Sigmoid colon (tissue), 6 donors: ENCODE measurements at regions not wholly inside any gene's neighbourhood (a gene's known extent, or its start where the extent isn't known, plus 50 kb on each side); places are given as distances from the start of the nearest gene placed in this dataset.

Source experiments
- DNase-seq: peaks from one replicate; pipeline ENCODE4 v3.0.0-alpha.2; 2019
- H3K27ac ChIP-seq, 4 donors: fragments of 200-600 bp; sonication (generic); one replicate each; pipeline ENCODE4 v1.5.1; 2016 to 2019; ENCODE audit warnings: mild to moderate bottlenecking in 1 of 4
- H3K27me3 ChIP-seq, 3 donors: fragments of 200-600 bp; sonication (generic); one replicate each; pipeline ENCODE4 v1.5.1; 2019; ENCODE audit warnings: mild to moderate bottlenecking in 1 of 3
- H3K36me3 ChIP-seq, 4 donors: fragments of 200-600 bp; sonication (generic); one replicate each; pipeline ENCODE4 v1.5.1; 2016 to 2019
- H3K4me1 ChIP-seq, 4 donors: fragments of 200-600 bp; sonication (generic); one replicate each; pipeline ENCODE4 v1.5.1; 2017 to 2019
- H3K4me3 ChIP-seq, 4 donors: fragments of 200-600 bp; sonication (generic); one replicate each; pipeline ENCODE4 v1.5.1; 2017 to 2019; ENCODE audit warnings: mild to moderate bottlenecking in 2 of 4, moderate library complexity in 1 of 4
- H3K9me3 ChIP-seq, 4 donors: fragments of 200-600 bp in 3 of 4; sonication (generic) in 3 of 4; one replicate each; pipeline versions ENCODE4 v1.5.1 to v1.6.1; 2013 to 2019
- CTCF ChIP-seq, 4 experiments: fragments of 450-650 bp in 3 of 4; fragments of 200-600 bp in 1 of 4; IDR thresholded peaks; one replicate each; pipeline ENCODE4 v1.5.1; 2016 to 2019; ENCODE audit warnings: antibody characterized with exemption in 4 of 4, mild to moderate bottlenecking in 3 of 4, moderate library complexity in 2 of 4
- EP300 ChIP-seq, 4 donors: sonication (generic); formaldehyde crosslinking; IDR thresholded peaks; one replicate each; pipeline ENCODE4 v1.6.1; 2017; ENCODE audit warnings: antibody characterized with exemption in 4 of 4
- POLR2A ChIP-seq, 2 donors: fragments of 450-650 bp; IDR thresholded peaks; one replicate each; pipeline ENCODE4 v1.6.1; 2016; ENCODE audit warnings: antibody characterized with exemption in 2 of 2, mild to moderate bottlenecking in 2 of 2, moderate library complexity in 2 of 2
- POLR2AphosphoS5 ChIP-seq, 4 donors: sonication (generic); formaldehyde crosslinking; IDR thresholded peaks; one replicate each; pipeline ENCODE4 v1.6.1; 2017; ENCODE audit warnings: antibody characterized with exemption in 4 of 4
- WGBS, 2 donors: extraction: QIAGEN DNeasy Blood & Tissue Kit; methylation state at CpG; one replicate each; pipeline ENCODE4 v1.1.7; 2013; 5-methylcytosine and 5-hydroxymethylcytosine counted together
- intact Hi-C: fragments of 100-400 bp; cut with DNase I; formaldehyde crosslinking; loops from one replicate; pipeline ENCODE4 v1.15.1; 2023
- donor health status: healthy with polysubstance abuse.
- donor health status: healthy.

GRCh38 chr18:6598657-6599056 lies 130.9 kb upstream of the ARHGAP28 start:
- H3K4me3 ChIP-seq = no peak overlapping the region
- peaks cover 0 to 2% (median 0%) of the 10 kb centered on the region in 4 donors for H3K9me3 ChIP-seq
- H3K27ac ChIP-seq = no peak overlapping the region
- no peak for TF ChIP-seq CTCF (IDR thresholded peaks at IDR 0.05)
- TF ChIP-seq EP300 (IDR thresholded peaks at IDR 0.05) = no peak
- no peak for TF ChIP-seq POLR2A (IDR thresholded peaks at IDR 0.05)
- TF ChIP-seq POLR2AphosphoS5 (IDR thresholded peaks at IDR 0.05) = no peak
- no peaks in the 10 kb centered on the region for H3K27me3 ChIP-seq
- H3K36me3 ChIP-seq = no peaks in the 10 kb centered on the region
- no peaks in the 10 kb centered on the region for H3K4me1 ChIP-seq
- 61 to 66% methylated on average over 7 of the region's 7 CpGs for WGBS, 2 donors
- intact Hi-C loops = no loop called here
- no peak for DNase-seq

- DNase-seq = no peak
- H3K4me3 ChIP-seq = no peak overlapping the region
- 85 to 87% methylated on average over 3 of the region's 3 CpGs for WGBS, 2 donors
- no peak overlapping the region for H3K27ac ChIP-seq
- TF ChIP-seq POLR2A (IDR thresholded peaks at IDR 0.05) (no peak), EP300 (IDR thresholded peaks at IDR 0.05) (no peak), CTCF (IDR thresholded peaks at IDR 0.05) (no peak), POLR2AphosphoS5 (IDR thresholded peaks at IDR 0.05) (no peak)
- intact Hi-C loops = no loop called here
- no peaks in the 10 kb centered on the region for H3K36me3 ChIP-seq
- no peaks in the 10 kb centered on the region for H3K27me3 ChIP-seq
- H3K9me3 ChIP-seq = peaks cover 0 to 1% (median 0%) of the 10 kb centered on the region in 4 donors
- peaks cover 0 to 10% (median 5%) of the 10 kb centered on the region in 4 donors for H3K4me1 ChIP-seq
Measured at GRCh38 chr18:6600667-6601167, 128.8 kb upstream of the ARHGAP28 start.

- intact Hi-C loops = no loop called here
- no peak overlapping the region for H3K4me3 ChIP-seq
- WGBS, 2 donors = 70 to 85% methylated on average over 6 of the region's 6 CpGs
- H3K9me3 ChIP-seq = no peaks in the 10 kb centered on the region
- TF ChIP-seq POLR2A (IDR thresholded peaks at IDR 0.05) (no peak), POLR2AphosphoS5 (IDR thresholded peaks at IDR 0.05) (no peak), EP300 (IDR thresholded peaks at IDR 0.05) (no peak), CTCF (IDR thresholded peaks at IDR 0.05) (no peak)
- no peak for DNase-seq
- H3K36me3 ChIP-seq = no peaks in the 10 kb centered on the region
- H3K4me1 ChIP-seq = peaks cover 0 to 15% (median 8%) of the 10 kb centered on the region in 4 donors
- no peaks in the 10 kb centered on the region for H3K27me3 ChIP-seq
- H3K27ac ChIP-seq = no peak overlapping the region
Measured at GRCh38 chr18:6601241-6601640, 128.3 kb upstream of the ARHGAP28 start.

GRCh38 chr18:6602365-6602764 lies 127.2 kb upstream of the ARHGAP28 start:
- Histone ChIP-seq H3K27me3 (no peaks in the 10 kb centered on the region), H3K36me3 (no peaks in the 10 kb centered on the region)
- WGBS, 2 donors = 90 to 91% methylated on average over 5 of the region's 5 CpGs

More at GRCh38 chr18:6602365-6602764, 127.2 kb upstream of the ARHGAP28 start:
- no peak overlapping the region for H3K4me3 ChIP-seq
- TF ChIP-seq CTCF (IDR thresholded peaks at IDR 0.05) = no peak
- TF ChIP-seq EP300 (IDR thresholded peaks at IDR 0.05) = no peak
- no peak for TF ChIP-seq POLR2AphosphoS5 (IDR thresholded peaks at IDR 0.05)
- no peak for TF ChIP-seq POLR2A (IDR thresholded peaks at IDR 0.05)
- intact Hi-C loops = no loop called here
- H3K9me3 ChIP-seq = no peaks in the 10 kb centered on the region
- H3K27ac ChIP-seq = no peak overlapping the region
- DNase-seq = no peak
- H3K4me1 ChIP-seq = peaks cover 0 to 15% (median 9%) of the 10 kb centered on the region in 4 donors
